ENCODE measurements at regions not wholly inside any gene's neighbourhood (a gene's known extent, or its start where the extent isn't known, plus 50 kb on each side); places are given as distances from the start of the nearest gene placed in this dataset.

GRCh38 chr13:104799152-104799551 is 1732.9 kb upstream of the SLC10A2 start:
- TF ChIP-seq CTCF (IDR thresholded peaks at IDR 0.05): no peak
- TF ChIP-seq POLR2A (IDR thresholded peaks at IDR 0.05): no peak

All from right lobe of liver (tissue), 4 donors.